Testis (tissue), 2 donors: ENCODE measurements at regions not wholly inside any gene's neighbourhood (a gene's known extent, or its start where the extent isn't known, plus 50 kb on each side); places are given as distances from the start of the nearest gene placed in this dataset.

Experiments used
- DNase-seq: peaks from one replicate; pipeline ENCODE4 v3.0.0-alpha.2; 2019
- H3K27ac ChIP-seq, 2 donors: fragments of 200-600 bp; sonication (generic); one replicate each; pipeline ENCODE4 v1.5.1; 2019
- H3K27me3 ChIP-seq: fragments of 200-600 bp; sonication (generic); one replicate; pipeline ENCODE4 v1.5.1; 2019
- H3K36me3 ChIP-seq: fragments of 200-600 bp; sonication (generic); one replicate; pipeline ENCODE4 v1.5.1; 2017; ENCODE audit warnings: low read depth; ENCODE audit errors: missing control alignments
- H3K4me1 ChIP-seq: fragments of 200-600 bp; sonication (generic); one replicate; pipeline ENCODE4 v1.5.1; 2019
- H3K4me3 ChIP-seq, 2 donors: fragments of 200-600 bp; sonication (generic); one replicate each; pipeline ENCODE4 v1.5.1; 2017 to 2019
- H3K9me3 ChIP-seq: fragments of 200-600 bp; sonication (generic); one replicate; pipeline ENCODE4 v1.5.1; 2017
- CTCF ChIP-seq, 3 experiments: fragments of 450-650 bp in 2 of 3; fragments of 200-600 bp in 1 of 3; sonication (generic) in 1 of 3; IDR thresholded peaks; one replicate each; pipeline ENCODE4 v1.5.1; 2016 to 2019; ENCODE audit warnings: antibody characterized with exemption in 3 of 3, mild to moderate bottlenecking in 2 of 3, moderate library complexity in 1 of 3
- POLR2A ChIP-seq: fragments of 450-650 bp; IDR thresholded peaks from one replicate; pipeline ENCODE4 v1.6.1; 2017; ENCODE audit warnings: antibody characterized with exemption, mild to moderate bottlenecking, moderate library complexity
- WGBS, 2 donors: methylation state at CpG; one replicate each; pipeline ENCODE4 v1.1.5; 2018; 5-methylcytosine and 5-hydroxymethylcytosine counted together
- intact Hi-C: fragments of 100-400 bp; cut with DNase I; formaldehyde crosslinking; loops from one replicate; pipeline ENCODE4 v1.15.1; 2023; ENCODE audit warnings: low total_unique reads

DNA sequence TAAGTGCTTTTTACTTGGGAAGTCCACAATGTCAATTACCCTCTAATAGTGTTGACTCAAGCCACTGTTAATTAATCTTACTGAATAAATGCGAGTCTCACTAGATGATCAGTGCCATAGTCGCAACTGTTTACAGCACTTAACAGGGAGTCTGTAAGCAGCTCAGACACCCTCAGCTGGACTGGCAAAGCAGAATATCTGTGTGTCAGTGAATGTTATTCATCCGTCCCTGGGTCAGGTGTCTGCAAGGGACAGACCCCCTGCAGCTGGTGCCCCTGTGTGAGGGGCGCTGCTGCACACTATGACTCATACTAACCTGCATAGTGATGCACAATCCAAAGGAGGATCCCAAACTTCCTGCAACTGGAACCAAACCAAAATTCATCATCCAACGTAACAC, 306.5 kb downstream of the HHIPL2 start:
- no peak overlapping the region for H3K27ac ChIP-seq
- no peak for DNase-seq
- intact Hi-C loops = no loop called here
- H3K36me3 ChIP-seq = no peaks in the 10 kb centered on the region
- H3K27me3 ChIP-seq = no peaks in the 10 kb centered on the region
- H3K9me3 ChIP-seq = no peaks in the 10 kb centered on the region
- no peaks in the 10 kb centered on the region for H3K4me1 ChIP-seq
- TF ChIP-seq CTCF (IDR thresholded peaks at IDR 0.05) (no peak), POLR2A (no peak)
- WGBS, 2 donors = 85 to 93% methylated on average over 5 of the region's 5 CpGs
- H3K4me3 ChIP-seq = no peak overlapping the region

- Histone ChIP-seq H3K4me1 (no peaks in the 10 kb centered on the region), H3K27me3 (no peaks in the 10 kb centered on the region), H3K36me3 (no peaks in the 10 kb centered on the region), H3K9me3 (no peaks in the 10 kb centered on the region), H3K4me3 (no peak overlapping the region), H3K27ac (no peak overlapping the region)
- intact Hi-C loops = no loop called here
- no peak for DNase-seq
- WGBS, 2 donors = 81 to 83% methylated on average over 7 of the region's 7 CpGs
- TF ChIP-seq CTCF (IDR thresholded peaks at IDR 0.05) (no peak), POLR2A (no peak)
Measured at GRCh38 chr1:222240536-222241181, 307.2 kb downstream of the HHIPL2 start.

- intact Hi-C loops = no loop called here
- Histone ChIP-seq H3K4me3 (no peak overlapping the region), H3K9me3 (no peaks in the 10 kb centered on the region), H3K27ac (no peak overlapping the region), H3K27me3 (no peaks in the 10 kb centered on the region), H3K4me1 (no peaks in the 10 kb centered on the region), H3K36me3 (no peaks in the 10 kb centered on the region)
- no peak for DNase-seq
- WGBS, 2 donors = 94 to 100% methylated on average over 1 of the region's 1 CpG
- TF ChIP-seq POLR2A = no peak
Measured at GRCh38 chr1:222239130-222239529, 308.8 kb downstream of the HHIPL2 start.

- intact Hi-C loops = no loop called here
Measured at GRCh38 chr1:222234351-222234750, 313.6 kb downstream of the HHIPL2 start.

DNA sequence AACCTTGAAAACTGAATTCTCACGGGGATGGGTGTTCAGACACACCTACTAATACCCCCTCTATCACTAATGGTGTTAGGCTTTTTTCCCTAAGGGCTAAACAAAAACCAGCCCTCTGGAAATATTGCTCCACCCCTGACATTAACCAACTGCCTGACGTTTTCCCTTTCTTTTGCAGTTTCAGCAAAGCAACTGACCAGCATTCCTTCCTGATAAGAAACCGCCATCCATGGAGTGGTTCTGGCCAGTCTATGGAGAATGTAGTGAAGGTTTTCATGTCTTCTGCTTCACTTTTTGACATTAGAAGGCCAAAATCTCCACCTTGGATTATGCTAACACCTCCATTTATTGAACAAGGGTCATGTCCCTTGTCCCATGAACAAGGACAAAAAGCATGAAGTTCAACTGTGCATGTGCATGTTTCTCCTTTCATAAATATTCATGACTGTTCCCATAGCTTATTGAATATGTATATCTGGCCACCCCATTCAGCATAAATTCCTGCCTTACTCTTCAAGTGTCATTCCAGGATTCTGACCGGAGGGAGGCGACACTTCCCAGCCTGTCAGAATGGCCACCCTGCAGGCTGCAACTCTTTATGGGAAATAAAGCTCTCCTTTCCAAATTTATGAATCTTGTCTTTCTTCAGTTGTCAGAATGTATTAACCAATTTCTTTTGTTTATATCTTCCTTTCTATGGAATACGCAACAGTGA, 314.3 kb downstream of the HHIPL2 start:
- Histone ChIP-seq H3K4me1 (no peaks in the 10 kb centered on the region), H3K9me3 (no peaks in the 10 kb centered on the region), H3K27me3 (no peaks in the 10 kb centered on the region), H3K36me3 (no peaks in the 10 kb centered on the region), H3K4me3 (no peak overlapping the region), H3K27ac (no peak overlapping the region)
- DNase-seq = no peak
- TF ChIP-seq CTCF (IDR thresholded peaks at IDR 0.05) (no peak), POLR2A (no peak)
- intact Hi-C loops = no loop called here
- 84 to 85% methylated on average over 6 of the region's 6 CpGs for WGBS, 2 donors

More at GRCh38 chr1:222234351-222234750, 313.6 kb downstream of the HHIPL2 start:
- no peak for DNase-seq
- no peak overlapping the region for H3K27ac ChIP-seq
- H3K4me3 ChIP-seq = no peak overlapping the region
- no peaks in the 10 kb centered on the region for H3K36me3 ChIP-seq
- H3K9me3 ChIP-seq = no peaks in the 10 kb centered on the region
- no peaks in the 10 kb centered on the region for H3K27me3 ChIP-seq
- TF ChIP-seq POLR2A = no peak
- no peak for TF ChIP-seq CTCF (IDR thresholded peaks at IDR 0.05)
- WGBS, 2 donors = 93 to 100% methylated on average over 2 of the region's 2 CpGs
- no peaks in the 10 kb centered on the region for H3K4me1 ChIP-seq
